ENCODE measurements at regions not wholly inside any gene's neighbourhood (a gene's known extent, or its start where the extent isn't known, plus 50 kb on each side); places are given as distances from the start of the nearest gene placed in this dataset.

DNA sequence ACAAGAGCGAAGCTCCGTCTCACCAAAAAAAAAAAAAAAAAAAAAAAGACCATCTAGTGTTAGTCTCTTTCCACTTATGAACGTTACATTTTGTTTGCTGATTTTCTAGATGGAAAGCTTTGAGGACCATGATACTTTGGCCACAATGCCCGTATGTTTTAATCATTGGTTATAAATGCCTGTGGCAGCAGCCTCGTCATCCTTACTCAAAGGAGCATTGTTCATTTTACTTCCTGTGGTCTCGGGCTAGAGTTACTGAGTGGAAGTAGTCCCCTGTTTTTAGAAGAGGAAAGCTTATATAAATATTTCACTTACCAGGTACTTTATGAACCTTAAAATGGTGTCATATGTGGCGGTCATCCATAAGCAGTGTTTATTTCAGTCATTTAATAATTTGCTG, 359.9 kb downstream of the AEBP2 start:
- no peak for TF ChIP-seq POLR2A (IDR thresholded peaks at IDR 0.05; ENCODE audit: low read depth, low read length)
- no peak for TF ChIP-seq POLR2AphosphoS5 (IDR thresholded peaks at IDR 0.05; ENCODE audit: low read depth, low read length)

Data from GM12892 (cell line).